ENCODE measurements at regions not wholly inside any gene's neighbourhood (a gene's known extent, or its start where the extent isn't known, plus 50 kb on each side); places are given as distances from the start of the nearest gene placed in this dataset.

DNA sequence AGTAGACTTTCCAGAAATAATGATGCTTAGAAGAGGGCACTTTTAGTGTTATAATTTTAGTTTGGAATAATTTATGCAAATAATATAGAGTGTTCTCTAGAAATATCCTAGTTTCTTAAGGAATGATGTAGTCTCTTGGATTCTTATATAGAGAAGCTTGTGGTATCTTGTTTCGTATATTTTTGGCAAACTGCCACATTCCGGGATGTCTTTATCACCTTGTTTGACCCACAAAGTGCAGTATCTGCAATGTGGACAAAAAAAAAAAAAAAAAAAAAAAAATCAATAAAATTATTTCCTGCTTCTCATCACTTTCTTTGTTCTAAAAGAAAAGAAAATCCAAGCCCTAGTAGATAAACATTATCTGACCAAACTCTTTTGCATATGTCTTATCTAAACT lies 1577.7 kb upstream of the TENM3 start:
- TF ChIP-seq CTCF (IDR thresholded peaks at IDR 0.05 in 4 of 5, conservative IDR thresholded peaks at IDR 0.05 in 1 of 5) (no peak), POLR2A (IDR thresholded peaks at IDR 0.05) (no peak)

Measured in gastrocnemius medialis (tissue), 4 donors.